ENCODE measurements at regions not wholly inside any gene's neighbourhood (a gene's known extent, or its start where the extent isn't known, plus 50 kb on each side); places are given as distances from the start of the nearest gene placed in this dataset.

DNA sequence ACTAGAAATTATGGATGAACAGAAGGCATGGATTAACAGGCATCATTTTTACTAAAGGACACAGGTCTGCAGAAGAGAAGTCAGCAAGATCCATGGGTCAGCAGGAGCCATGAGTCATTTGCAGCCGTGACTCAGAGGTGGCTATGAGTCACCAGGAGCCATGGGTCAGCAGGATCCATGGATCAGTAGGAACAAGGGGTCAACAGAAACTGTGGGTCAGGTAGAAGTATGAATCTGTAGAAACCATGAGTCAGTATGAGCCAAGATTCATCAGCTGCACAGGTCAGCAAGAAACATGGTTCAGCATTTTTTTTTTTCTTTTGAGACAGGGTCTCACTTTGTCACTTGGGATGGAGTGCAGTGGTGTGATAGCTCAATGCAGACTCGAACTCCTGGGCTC lies 58.2 kb upstream of the HS3ST4 start:
- no peaks in the 10 kb centered on the region for H3K9me3 ChIP-seq (ENCODE audit: low read depth, low read length, poor library complexity, severe bottlenecking)
- H3K27me3 ChIP-seq (replicated peaks; ENCODE audit: insufficient read depth, low read depth, low read length, poor library complexity): no peaks in the 10 kb centered on the region
- ChIA-PET POLR2A (ENCODE audit: low non-redundant PET) (no interaction called here), CTCF (no interaction called here)
- no peak overlapping the region for H3K4me3 ChIP-seq (ENCODE audit: low read depth, low read length, poor library complexity, severe bottlenecking)
- H3K4me1 ChIP-seq (ENCODE audit: insufficient read depth, low read length, poor library complexity, severe bottlenecking): no peaks in the 10 kb centered on the region
- no peak for DNase-seq (ENCODE audit: low spot score)
- H3K27ac ChIP-seq (ENCODE audit: low read depth, low read length, poor library complexity, severe bottlenecking): no peak overlapping the region
- TF ChIP-seq EZH2 (IDR thresholded peaks at IDR 0.05; ENCODE audit: borderline replicate concordance, low read depth, low read length, poor library complexity, severe bottlenecking): no peak
- TF ChIP-seq, protein P1, sequence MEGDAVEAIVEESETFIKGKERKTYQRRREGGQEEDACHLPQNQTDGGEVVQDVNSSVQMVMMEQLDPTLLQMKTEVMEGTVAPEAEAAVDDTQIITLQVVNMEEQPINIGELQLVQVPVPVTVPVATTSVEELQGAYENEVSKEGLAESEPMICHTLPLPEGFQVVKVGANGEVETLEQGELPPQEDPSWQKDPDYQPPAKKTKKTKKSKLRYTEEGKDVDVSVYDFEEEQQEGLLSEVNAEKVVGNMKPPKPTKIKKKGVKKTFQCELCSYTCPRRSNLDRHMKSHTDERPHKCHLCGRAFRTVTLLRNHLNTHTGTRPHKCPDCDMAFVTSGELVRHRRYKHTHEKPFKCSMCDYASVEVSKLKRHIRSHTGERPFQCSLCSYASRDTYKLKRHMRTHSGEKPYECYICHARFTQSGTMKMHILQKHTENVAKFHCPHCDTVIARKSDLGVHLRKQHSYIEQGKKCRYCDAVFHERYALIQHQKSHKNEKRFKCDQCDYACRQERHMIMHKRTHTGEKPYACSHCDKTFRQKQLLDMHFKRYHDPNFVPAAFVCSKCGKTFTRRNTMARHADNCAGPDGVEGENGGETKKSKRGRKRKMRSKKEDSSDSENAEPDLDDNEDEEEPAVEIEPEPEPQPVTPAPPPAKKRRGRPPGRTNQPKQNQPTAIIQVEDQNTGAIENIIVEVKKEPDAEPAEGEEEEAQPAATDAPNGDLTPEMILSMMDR (conservative IDR thresholded peaks at IDR 0.05; ENCODE audit: low read depth, low read length): no peak
- no TSS peak for BruUV-seq (replicated peaks)
- H3K36me3 ChIP-seq (ENCODE audit: insufficient read depth, low read length, poor library complexity, severe bottlenecking): no peaks in the 10 kb centered on the region
- intact Hi-C loops (cut with micrococcal nuclease; ENCODE audit: unreplicated experiment): no loop called here

DNA sequence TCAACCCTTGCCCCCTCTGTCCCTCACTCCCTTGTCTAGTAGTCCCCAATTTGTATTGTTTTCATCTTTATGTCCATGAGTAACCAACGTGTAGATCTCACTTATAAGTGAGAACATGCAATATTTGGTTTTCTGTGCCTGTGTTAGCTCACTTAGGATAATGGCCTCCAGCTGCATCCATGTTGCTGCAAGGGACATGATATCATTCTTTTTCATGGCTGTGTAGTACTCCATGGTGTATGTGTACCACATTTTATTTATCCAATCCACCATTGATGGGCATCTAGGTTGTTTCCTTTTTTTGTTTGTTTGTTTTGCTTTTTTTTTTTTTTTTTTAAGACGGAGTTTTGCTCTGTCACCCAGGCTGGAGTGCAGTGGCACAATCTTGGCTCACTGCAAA lies 63.0 kb upstream of the HS3ST4 start:
- ChIA-PET POLR2A (ENCODE audit: low non-redundant PET) (no interaction called here), CTCF (interaction anchor here (0.6 kb wide), 1 partner anchor 1056 kb away, joined by 5 read pairs; no protein-coding TSS in a partner anchor)
- Histone ChIP-seq H3K9me3 (ENCODE audit: low read depth, low read length, poor library complexity, severe bottlenecking) (no peaks in the 10 kb centered on the region), H3K36me3 (ENCODE audit: insufficient read depth, low read length, poor library complexity, severe bottlenecking) (no peaks in the 10 kb centered on the region), H3K4me1 (ENCODE audit: insufficient read depth, low read length, poor library complexity, severe bottlenecking) (no peaks in the 10 kb centered on the region), H3K27ac (ENCODE audit: low read depth, low read length, poor library complexity, severe bottlenecking) (no peak overlapping the region), H3K27me3 (replicated peaks; ENCODE audit: insufficient read depth, low read depth, low read length, poor library complexity) (no peaks in the 10 kb centered on the region), H3K4me3 (ENCODE audit: low read depth, low read length, poor library complexity, severe bottlenecking) (no peak overlapping the region)
- intact Hi-C loops (cut with micrococcal nuclease; ENCODE audit: unreplicated experiment): no loop called here
- no TSS peak for BruUV-seq (replicated peaks)
- DNase-seq (ENCODE audit: low spot score): no peak
- TF ChIP-seq, protein P1 (conservative IDR thresholded peaks at IDR 0.05; ENCODE audit: low read depth, low read length): no peak
- TF ChIP-seq EZH2 (IDR thresholded peaks at IDR 0.05; ENCODE audit: borderline replicate concordance, low read depth, low read length, poor library complexity, severe bottlenecking): no peak

DNA sequence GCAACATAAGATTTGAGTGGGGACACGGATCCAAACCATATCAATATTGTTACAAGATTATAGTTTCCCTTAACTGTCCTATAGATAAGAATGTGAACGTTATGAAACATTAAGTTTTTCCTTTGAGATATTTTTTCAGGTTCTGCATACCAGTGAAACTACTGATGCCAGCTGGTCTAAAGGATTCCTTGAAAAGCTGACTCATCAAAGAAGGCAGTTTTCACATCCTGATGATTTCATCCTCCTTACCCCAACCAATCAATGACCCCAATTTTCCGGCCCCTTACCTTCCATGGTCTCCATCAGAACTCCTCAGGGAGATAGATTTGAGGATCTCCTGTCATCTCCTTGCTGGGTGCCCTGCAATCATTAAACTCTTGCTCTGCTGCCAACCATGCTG lies 64.1 kb upstream of the HS3ST4 start:
- intact Hi-C loops (cut with micrococcal nuclease; ENCODE audit: unreplicated experiment): no loop called here
- ChIA-PET POLR2A (ENCODE audit: low non-redundant PET) (no interaction called here), CTCF (no interaction called here)
- Histone ChIP-seq H3K36me3 (ENCODE audit: insufficient read depth, low read length, poor library complexity, severe bottlenecking) (no peaks in the 10 kb centered on the region), H3K4me3 (ENCODE audit: low read depth, low read length, poor library complexity, severe bottlenecking) (no peak overlapping the region), H3K9me3 (ENCODE audit: low read depth, low read length, poor library complexity, severe bottlenecking) (no peaks in the 10 kb centered on the region), H3K27me3 (replicated peaks; ENCODE audit: insufficient read depth, low read depth, low read length, poor library complexity) (no peaks in the 10 kb centered on the region), H3K4me1 (ENCODE audit: insufficient read depth, low read length, poor library complexity, severe bottlenecking) (no peaks in the 10 kb centered on the region), H3K27ac (ENCODE audit: low read depth, low read length, poor library complexity, severe bottlenecking) (no peak overlapping the region)
- no TSS peak for BruUV-seq (replicated peaks)
- TF ChIP-seq, protein P1 (conservative IDR thresholded peaks at IDR 0.05; ENCODE audit: low read depth, low read length): no peak
- no peak for TF ChIP-seq EZH2 (IDR thresholded peaks at IDR 0.05; ENCODE audit: borderline replicate concordance, low read depth, low read length, poor library complexity, severe bottlenecking)
- DNase-seq (ENCODE audit: low spot score): no peak
